Upper lobe of left lung (tissue), 4 donors: ENCODE measurements at regions not wholly inside any gene's neighbourhood (a gene's known extent, or its start where the extent isn't known, plus 50 kb on each side); places are given as distances from the start of the nearest gene placed in this dataset.

Experiments used
- EP300 ChIP-seq, 4 donors: sonication (generic); formaldehyde crosslinking; IDR thresholded peaks; one replicate each; pipeline ENCODE4 v1.5.1; 2017; ENCODE audit warnings: antibody characterized with exemption in 4 of 4, control low read depth in 2 of 4
- POLR2A ChIP-seq, 4 donors: fragments of 450-650 bp; IDR thresholded peaks; one replicate each; pipeline ENCODE4 v1.5.1; 2016 to 2017; ENCODE audit warnings: antibody characterized with exemption in 4 of 4, mild to moderate bottlenecking in 2 of 4
- POLR2AphosphoS5 ChIP-seq, 2 donors: sonication (generic); formaldehyde crosslinking; IDR thresholded peaks; one replicate each; pipeline ENCODE4 v1.5.1; 2017; ENCODE audit warnings: antibody characterized with exemption in 2 of 2
- TF ChIP-seq, protein P1 (sequence below), 6 experiments: fragments of 450-650 bp in 4 of 6; fragments of 200-600 bp in 2 of 6; sonication (generic) in 2 of 6; IDR thresholded peaks; one replicate each; pipeline ENCODE4 v1.5.1; 2016 to 2019; ENCODE audit warnings: antibody characterized with exemption in 6 of 6

- TF ChIP-seq, protein P1, sequence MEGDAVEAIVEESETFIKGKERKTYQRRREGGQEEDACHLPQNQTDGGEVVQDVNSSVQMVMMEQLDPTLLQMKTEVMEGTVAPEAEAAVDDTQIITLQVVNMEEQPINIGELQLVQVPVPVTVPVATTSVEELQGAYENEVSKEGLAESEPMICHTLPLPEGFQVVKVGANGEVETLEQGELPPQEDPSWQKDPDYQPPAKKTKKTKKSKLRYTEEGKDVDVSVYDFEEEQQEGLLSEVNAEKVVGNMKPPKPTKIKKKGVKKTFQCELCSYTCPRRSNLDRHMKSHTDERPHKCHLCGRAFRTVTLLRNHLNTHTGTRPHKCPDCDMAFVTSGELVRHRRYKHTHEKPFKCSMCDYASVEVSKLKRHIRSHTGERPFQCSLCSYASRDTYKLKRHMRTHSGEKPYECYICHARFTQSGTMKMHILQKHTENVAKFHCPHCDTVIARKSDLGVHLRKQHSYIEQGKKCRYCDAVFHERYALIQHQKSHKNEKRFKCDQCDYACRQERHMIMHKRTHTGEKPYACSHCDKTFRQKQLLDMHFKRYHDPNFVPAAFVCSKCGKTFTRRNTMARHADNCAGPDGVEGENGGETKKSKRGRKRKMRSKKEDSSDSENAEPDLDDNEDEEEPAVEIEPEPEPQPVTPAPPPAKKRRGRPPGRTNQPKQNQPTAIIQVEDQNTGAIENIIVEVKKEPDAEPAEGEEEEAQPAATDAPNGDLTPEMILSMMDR (IDR thresholded peaks at IDR 0.05): no peak
- TF ChIP-seq POLR2A (IDR thresholded peaks at IDR 0.05) (no peak), POLR2AphosphoS5 (IDR thresholded peaks at IDR 0.05) (no peak), EP300 (IDR thresholded peaks at IDR 0.05) (no peak)
These were observed 626.3 kb downstream of the POM121L12 start for GRCh38 chr7:53661645-53662217.
